Testis (tissue), 2 donors: ENCODE measurements at regions not wholly inside any gene's neighbourhood (a gene's known extent, or its start where the extent isn't known, plus 50 kb on each side); places are given as distances from the start of the nearest gene placed in this dataset.

Experiments
- DNase-seq: peaks from one replicate; pipeline ENCODE4 v3.0.0-alpha.2; 2019
- H3K27ac ChIP-seq, 2 donors: fragments of 200-600 bp; sonication (generic); one replicate each; pipeline ENCODE4 v1.5.1; 2019
- H3K27me3 ChIP-seq: fragments of 200-600 bp; sonication (generic); one replicate; pipeline ENCODE4 v1.5.1; 2019
- H3K36me3 ChIP-seq: fragments of 200-600 bp; sonication (generic); one replicate; pipeline ENCODE4 v1.5.1; 2017; ENCODE audit warnings: low read depth; ENCODE audit errors: missing control alignments
- H3K4me1 ChIP-seq: fragments of 200-600 bp; sonication (generic); one replicate; pipeline ENCODE4 v1.5.1; 2019
- H3K4me3 ChIP-seq, 2 donors: fragments of 200-600 bp; sonication (generic); one replicate each; pipeline ENCODE4 v1.5.1; 2017 to 2019
- H3K9me3 ChIP-seq: fragments of 200-600 bp; sonication (generic); one replicate; pipeline ENCODE4 v1.5.1; 2017
- CTCF ChIP-seq, 3 experiments: fragments of 450-650 bp in 2 of 3; fragments of 200-600 bp in 1 of 3; sonication (generic) in 1 of 3; IDR thresholded peaks; one replicate each; pipeline ENCODE4 v1.5.1; 2016 to 2019; ENCODE audit warnings: antibody characterized with exemption in 3 of 3, mild to moderate bottlenecking in 2 of 3, moderate library complexity in 1 of 3
- POLR2A ChIP-seq: fragments of 450-650 bp; IDR thresholded peaks from one replicate; pipeline ENCODE4 v1.6.1; 2017; ENCODE audit warnings: antibody characterized with exemption, mild to moderate bottlenecking, moderate library complexity
- WGBS, 2 donors: methylation state at CpG; one replicate each; pipeline ENCODE4 v1.1.5; 2018; 5-methylcytosine and 5-hydroxymethylcytosine counted together
- intact Hi-C: fragments of 100-400 bp; cut with DNase I; formaldehyde crosslinking; loops from one replicate; pipeline ENCODE4 v1.15.1; 2023; ENCODE audit warnings: low total_unique reads

- H3K36me3 ChIP-seq = no peaks in the 10 kb centered on the region
- no peaks in the 10 kb centered on the region for H3K27me3 ChIP-seq
- intact Hi-C loops = no loop called here
- no peaks in the 10 kb centered on the region for H3K9me3 ChIP-seq
- no peak overlapping the region for H3K4me3 ChIP-seq
- 86 to 93% methylated on average over 4 of the region's 4 CpGs for WGBS, 2 donors
- H3K27ac ChIP-seq = no peak overlapping the region
- TF ChIP-seq POLR2A = no peak
- no peak for TF ChIP-seq CTCF (IDR thresholded peaks at IDR 0.05)
- DNase-seq = no peak
- H3K4me1 ChIP-seq = no peaks in the 10 kb centered on the region
Observed at GRCh38 chr18:4870177-4870773, 326.8 kb downstream of the AKAIN1 start.

- H3K27ac ChIP-seq = no peak overlapping the region
- no peak overlapping the region for H3K4me3 ChIP-seq
- no peaks in the 10 kb centered on the region for H3K4me1 ChIP-seq
- intact Hi-C loops = no loop called here
- no peaks in the 10 kb centered on the region for H3K36me3 ChIP-seq
- no peaks in the 10 kb centered on the region for H3K27me3 ChIP-seq
- WGBS, 2 donors = 73 to 78% methylated on average over 3 of the region's 3 CpGs
- DNase-seq = no peak
- no peak for TF ChIP-seq CTCF (IDR thresholded peaks at IDR 0.05)
- no peak for TF ChIP-seq POLR2A
- no peaks in the 10 kb centered on the region for H3K9me3 ChIP-seq
Observed at GRCh38 chr18:4869155-4869554, 327.9 kb downstream of the AKAIN1 start.

GRCh38 chr18:4858379-4859127 lies 338.5 kb downstream of the AKAIN1 start:
- intact Hi-C loops = no loop called here
- Histone ChIP-seq H3K9me3 (no peaks in the 10 kb centered on the region), H3K27ac (no peak overlapping the region), H3K4me3 (no peak overlapping the region), H3K4me1 (no peaks in the 10 kb centered on the region), H3K36me3 (no peaks in the 10 kb centered on the region), H3K27me3 (no peaks in the 10 kb centered on the region)
- WGBS, 2 donors = 78 to 82% methylated on average over 3 of the region's 3 CpGs
- no peak for TF ChIP-seq CTCF (IDR thresholded peaks at IDR 0.05)
- no peak for TF ChIP-seq POLR2A
- no peak for DNase-seq

GRCh38 chr18:4854671-4855070 lies 342.4 kb downstream of the AKAIN1 start:
- H3K9me3 ChIP-seq = no peaks in the 10 kb centered on the region
- TF ChIP-seq POLR2A = no peak
- no peak for TF ChIP-seq CTCF (IDR thresholded peaks at IDR 0.05)
- no peaks in the 10 kb centered on the region for H3K36me3 ChIP-seq
- 76 to 78% methylated on average over 1 of the region's 1 CpG for WGBS, 2 donors
- DNase-seq = no peak
- intact Hi-C loops = no loop called here
- H3K27ac ChIP-seq = no peak overlapping the region
- no peaks in the 10 kb centered on the region for H3K4me1 ChIP-seq
- H3K4me3 ChIP-seq = no peak overlapping the region
- H3K27me3 ChIP-seq = no peaks in the 10 kb centered on the region
